ENCODE measurements at regions not wholly inside any gene's neighbourhood (a gene's known extent, or its start where the extent isn't known, plus 50 kb on each side); places are given as distances from the start of the nearest gene placed in this dataset.

DNA sequence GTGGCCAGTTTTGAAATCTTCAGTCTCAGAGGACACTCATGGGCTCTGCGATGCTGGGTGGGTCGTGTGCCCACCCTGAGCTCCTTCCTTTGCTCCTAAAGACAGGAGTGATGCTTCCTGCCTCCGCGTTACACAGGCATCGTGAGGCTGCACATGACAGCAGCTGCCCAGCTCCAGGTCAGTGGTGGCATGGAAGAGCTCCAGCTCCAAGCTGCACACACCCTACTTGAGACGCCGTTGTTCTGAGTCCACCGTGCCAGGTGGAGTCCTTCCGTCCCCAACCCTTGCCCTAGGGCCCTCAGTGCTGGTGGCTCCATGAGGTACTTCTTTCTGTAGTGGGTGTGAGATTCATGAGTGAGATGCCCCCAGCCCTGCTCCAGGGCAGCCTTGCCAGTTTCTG, 794.1 kb downstream of the BRD1 start:
- Histone ChIP-seq H3K27ac (ENCODE audit: low read depth, low read length) (no peak overlapping the region), H3K4me3 (ENCODE audit: low read depth in 1 of 2, low read length in 2 of 2) (no peak overlapping the region), H3K9me3 (ENCODE audit: low read length) (no peaks in the 10 kb centered on the region), H3K27me3 (ENCODE audit: control insufficient read depth in 1 of 2, insufficient read depth in 2 of 2, low read length in 2 of 2) (no peaks in the 10 kb centered on the region), H3K4me1 (ENCODE audit: insufficient read depth, low read length) (no peaks in the 10 kb centered on the region), H3K36me3 (ENCODE audit: insufficient read depth, low read length) (no peaks in the 10 kb centered on the region), H3K9ac (ENCODE audit: low read length) (no peak overlapping the region)

DNA sequence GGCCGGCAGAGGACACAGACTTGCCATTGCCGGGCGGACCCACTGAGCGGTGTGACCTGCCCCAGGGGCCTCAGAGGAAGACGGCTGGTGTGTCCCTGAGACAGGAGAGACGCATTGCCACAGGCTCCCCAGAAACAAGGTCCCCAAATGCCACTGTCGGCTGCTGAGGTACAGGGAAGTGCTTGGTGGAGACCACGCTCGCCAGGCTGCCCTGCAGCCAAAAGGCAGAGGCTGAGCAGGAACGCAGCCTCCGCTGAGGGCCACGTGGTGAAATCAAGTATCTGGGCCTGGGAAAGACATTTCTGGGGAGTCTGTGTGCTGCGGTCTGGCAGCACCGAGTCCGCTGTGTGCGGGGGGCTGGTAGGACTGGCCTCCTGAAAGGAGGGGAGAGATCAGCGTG, 794.9 kb downstream of the BRD1 start:
- Histone ChIP-seq H3K27ac (ENCODE audit: low read depth, low read length) (no peak overlapping the region), H3K4me1 (ENCODE audit: insufficient read depth, low read length) (no peaks in the 10 kb centered on the region), H3K9ac (ENCODE audit: low read length) (no peak overlapping the region), H3K4me3 (ENCODE audit: low read depth in 1 of 2, low read length in 2 of 2) (no peak overlapping the region), H3K9me3 (ENCODE audit: low read length) (no peaks in the 10 kb centered on the region), H3K27me3 (ENCODE audit: control insufficient read depth in 1 of 2, insufficient read depth in 2 of 2, low read length in 2 of 2) (no peaks in the 10 kb centered on the region), H3K36me3 (ENCODE audit: insufficient read depth, low read length) (no peaks in the 10 kb centered on the region)

DNA sequence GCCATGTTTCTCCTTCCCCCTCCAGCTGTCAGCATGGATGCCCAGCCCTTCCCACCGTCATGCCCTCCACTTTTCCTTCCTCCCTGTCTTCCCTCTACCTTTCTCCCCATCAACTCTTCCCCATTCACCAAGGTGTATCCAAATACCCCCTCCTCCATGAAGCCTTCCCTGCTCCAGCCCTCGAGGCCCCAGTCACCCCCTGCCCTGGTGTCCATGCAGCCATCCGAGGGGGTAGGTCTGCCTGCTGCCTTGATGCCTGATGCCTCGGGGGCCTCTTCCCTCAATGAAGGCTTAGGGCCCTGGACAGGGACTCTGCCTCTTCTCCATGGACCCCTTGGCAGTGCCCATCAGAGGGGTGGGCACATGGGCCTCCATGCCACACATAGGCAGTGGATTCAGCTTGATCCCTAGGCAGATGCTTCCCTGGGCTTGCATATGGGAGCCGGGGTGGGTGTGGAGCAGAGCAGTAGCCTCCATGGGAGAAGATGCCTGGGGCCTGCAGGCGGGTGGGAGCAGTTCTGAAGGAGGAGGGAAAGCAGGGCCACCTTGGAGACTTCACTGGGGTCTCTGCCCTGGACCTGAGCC, 795.8 kb downstream of the BRD1 start:
- no peaks in the 10 kb centered on the region for H3K36me3 ChIP-seq (ENCODE audit: insufficient read depth, low read length)
- no peak overlapping the region for H3K4me3 ChIP-seq (ENCODE audit: low read depth in 1 of 2, low read length in 2 of 2)
- H3K9me3 ChIP-seq (ENCODE audit: low read length): no peaks in the 10 kb centered on the region
- H3K9ac ChIP-seq (ENCODE audit: low read length): no peak overlapping the region
- no peak overlapping the region for H3K27ac ChIP-seq (ENCODE audit: low read depth, low read length)
- no peaks in the 10 kb centered on the region for H3K4me1 ChIP-seq (ENCODE audit: insufficient read depth, low read length)
- no peaks in the 10 kb centered on the region for H3K27me3 ChIP-seq (ENCODE audit: control insufficient read depth in 1 of 2, insufficient read depth in 2 of 2, low read length in 2 of 2)

DNA sequence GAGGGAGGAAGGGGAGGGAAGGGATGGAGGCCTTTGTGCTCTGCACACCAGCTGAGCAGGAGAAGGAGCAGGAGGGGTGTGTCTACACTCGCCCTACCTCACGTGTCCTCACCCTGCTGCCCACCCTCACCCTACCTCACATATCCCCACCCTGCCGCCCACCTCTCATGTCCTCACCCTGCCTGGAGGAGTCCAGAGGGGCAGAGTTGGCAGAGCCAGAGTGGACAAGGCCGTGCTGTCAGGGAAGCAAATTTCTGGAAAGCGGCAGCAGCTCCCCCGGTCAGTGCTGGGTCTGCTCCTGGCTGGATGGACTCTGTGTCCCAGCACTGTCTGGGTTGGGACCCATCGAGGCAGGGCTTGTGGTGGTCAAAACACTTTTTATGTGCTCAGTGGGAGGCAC, 799.6 kb downstream of the BRD1 start:
- peaks cover 0 to 3% of the 10 kb centered on the region in 2 donors for H3K27me3 ChIP-seq (ENCODE audit: control insufficient read depth in 1 of 2, insufficient read depth in 2 of 2, low read length in 2 of 2)

DNA sequence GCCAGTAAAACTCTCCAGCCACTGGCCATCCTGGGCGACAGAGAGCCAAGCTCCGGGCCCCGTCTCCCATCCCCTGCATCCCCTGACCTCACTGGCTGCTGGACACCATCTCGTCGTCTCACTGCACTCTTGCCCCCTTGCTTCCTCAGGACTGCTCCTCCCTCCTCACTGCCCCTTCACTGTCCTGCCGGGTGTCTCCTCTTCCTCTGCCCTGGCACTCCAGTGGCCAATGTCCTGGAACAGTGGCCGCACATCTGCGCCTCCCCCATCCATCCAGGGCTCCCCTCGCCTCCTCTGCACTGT, 800.4 kb downstream of the BRD1 start:
- Histone ChIP-seq H3K9me3 (ENCODE audit: low read length) (no peaks in the 10 kb centered on the region), H3K4me3 (ENCODE audit: low read depth in 1 of 2, low read length in 2 of 2) (no peak overlapping the region), H3K4me1 (ENCODE audit: insufficient read depth, low read length) (no peaks in the 10 kb centered on the region), H3K27ac (ENCODE audit: low read depth, low read length) (no peak overlapping the region), H3K27me3 (ENCODE audit: control insufficient read depth in 1 of 2, insufficient read depth in 2 of 2, low read length in 2 of 2) (peaks cover 0 to 3% of the 10 kb centered on the region in 2 donors), H3K9ac (ENCODE audit: low read length) (no peak overlapping the region), H3K36me3 (ENCODE audit: insufficient read depth, low read length) (no peaks in the 10 kb centered on the region)

More for the DNA sequence above, 799.6 kb downstream of the BRD1 start:
- Histone ChIP-seq H3K27ac (ENCODE audit: low read depth, low read length) (no peak overlapping the region), H3K9me3 (ENCODE audit: low read length) (no peaks in the 10 kb centered on the region), H3K4me1 (ENCODE audit: insufficient read depth, low read length) (no peaks in the 10 kb centered on the region), H3K36me3 (ENCODE audit: insufficient read depth, low read length) (no peaks in the 10 kb centered on the region), H3K9ac (ENCODE audit: low read length) (no peak overlapping the region), H3K4me3 (ENCODE audit: low read depth in 1 of 2, low read length in 2 of 2) (no peak overlapping the region)

DNA sequence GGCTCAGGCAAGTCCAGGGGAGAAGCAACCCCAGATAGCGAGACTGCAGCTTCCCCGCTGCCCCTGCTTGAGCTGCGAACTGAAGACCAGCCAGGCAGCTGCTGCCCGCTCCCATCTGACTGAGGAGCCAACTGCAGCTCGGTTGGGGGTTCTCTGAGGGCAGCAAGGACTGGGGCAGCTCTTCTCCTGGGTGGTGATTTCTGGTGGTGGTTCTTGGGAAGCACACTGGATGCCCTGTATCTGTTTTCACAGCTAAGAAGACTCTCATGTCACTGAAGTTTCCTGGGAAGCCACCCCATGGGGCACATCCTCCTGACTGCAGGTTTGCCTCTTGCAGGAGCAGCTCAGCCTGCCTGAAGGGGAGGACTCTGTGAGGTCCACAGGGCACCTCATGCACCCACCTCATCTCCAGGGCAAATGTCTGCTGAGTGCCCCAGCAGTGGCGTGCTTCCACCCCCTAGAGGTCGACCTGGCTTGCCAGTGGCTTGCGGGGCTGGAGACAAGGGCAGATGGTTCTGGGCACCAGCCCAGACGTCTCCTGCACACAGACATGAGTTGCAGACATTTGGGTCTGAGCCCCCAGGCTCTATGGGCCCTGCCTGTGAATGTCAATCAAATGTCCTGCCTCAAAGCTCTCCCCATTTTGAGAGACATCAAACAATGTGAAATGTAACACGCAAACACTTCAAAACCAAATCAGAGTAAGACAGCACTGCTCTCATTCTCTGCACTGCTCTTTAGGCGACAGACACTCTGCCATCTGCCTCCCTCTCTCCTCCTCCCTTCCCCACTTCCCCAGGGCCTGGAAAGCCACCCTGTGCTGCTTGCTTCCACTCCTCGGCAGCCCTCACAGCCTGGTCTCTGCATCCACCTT, 800.9 kb downstream of the BRD1 start:
- peaks cover 0 to 3% of the 10 kb centered on the region in 2 donors for H3K27me3 ChIP-seq (ENCODE audit: control insufficient read depth in 1 of 2, insufficient read depth in 2 of 2, low read length in 2 of 2)
- H3K36me3 ChIP-seq (ENCODE audit: insufficient read depth, low read length): no peaks in the 10 kb centered on the region
- H3K4me1 ChIP-seq (ENCODE audit: insufficient read depth, low read length): no peaks in the 10 kb centered on the region
- H3K9ac ChIP-seq (ENCODE audit: low read length): no peak overlapping the region
- H3K9me3 ChIP-seq (ENCODE audit: low read length): no peaks in the 10 kb centered on the region
- H3K27ac ChIP-seq (ENCODE audit: low read depth, low read length): no peak overlapping the region
- H3K4me3 ChIP-seq (ENCODE audit: low read depth in 1 of 2, low read length in 2 of 2): no peak overlapping the region

DNA sequence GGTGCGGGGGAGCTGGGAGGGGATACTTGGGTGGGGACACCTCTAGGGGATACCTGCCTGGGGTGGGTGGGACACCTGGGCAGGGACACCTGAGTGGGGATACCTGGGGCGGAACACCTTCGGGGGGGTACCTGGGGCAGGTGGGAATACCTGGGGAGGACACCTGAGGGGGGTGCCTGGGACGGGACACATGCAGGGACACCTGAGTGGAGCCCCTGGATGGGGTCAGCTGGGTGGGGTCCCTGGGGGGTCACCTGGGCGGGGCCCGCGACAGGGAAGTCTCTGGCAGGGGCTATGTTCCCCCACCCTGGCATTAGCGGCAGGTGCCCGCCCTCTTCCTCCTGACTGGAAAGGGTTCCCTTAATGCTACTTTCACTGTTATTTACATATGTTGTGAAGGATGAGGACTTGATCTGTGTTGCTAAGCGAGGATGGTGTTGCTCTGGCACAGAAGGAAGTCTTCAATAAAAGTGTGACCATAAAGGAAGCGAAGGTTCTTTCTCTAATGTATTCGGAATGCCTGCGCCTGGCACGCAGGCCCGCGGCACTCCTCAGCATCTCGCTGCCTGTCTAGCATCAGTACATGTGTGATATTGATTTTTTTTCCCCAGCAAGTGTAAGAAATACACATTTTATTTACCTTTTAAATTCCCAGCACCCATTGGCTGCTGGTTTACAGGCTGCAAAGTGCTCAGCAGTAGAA, 801.7 kb downstream of the BRD1 start:
- no peaks in the 10 kb centered on the region for H3K4me1 ChIP-seq (ENCODE audit: insufficient read depth, low read length)
- no peak overlapping the region for H3K4me3 ChIP-seq (ENCODE audit: low read depth in 1 of 2, low read length in 2 of 2)
- no peaks in the 10 kb centered on the region for H3K36me3 ChIP-seq (ENCODE audit: insufficient read depth, low read length)
- H3K27ac ChIP-seq (ENCODE audit: low read depth, low read length): no peak overlapping the region
- H3K9ac ChIP-seq (ENCODE audit: low read length): no peak overlapping the region
- H3K27me3 ChIP-seq (ENCODE audit: control insufficient read depth in 1 of 2, insufficient read depth in 2 of 2, low read length in 2 of 2): peaks cover 0 to 3% of the 10 kb centered on the region in 2 donors
- no peaks in the 10 kb centered on the region for H3K9me3 ChIP-seq (ENCODE audit: low read length)

DNA sequence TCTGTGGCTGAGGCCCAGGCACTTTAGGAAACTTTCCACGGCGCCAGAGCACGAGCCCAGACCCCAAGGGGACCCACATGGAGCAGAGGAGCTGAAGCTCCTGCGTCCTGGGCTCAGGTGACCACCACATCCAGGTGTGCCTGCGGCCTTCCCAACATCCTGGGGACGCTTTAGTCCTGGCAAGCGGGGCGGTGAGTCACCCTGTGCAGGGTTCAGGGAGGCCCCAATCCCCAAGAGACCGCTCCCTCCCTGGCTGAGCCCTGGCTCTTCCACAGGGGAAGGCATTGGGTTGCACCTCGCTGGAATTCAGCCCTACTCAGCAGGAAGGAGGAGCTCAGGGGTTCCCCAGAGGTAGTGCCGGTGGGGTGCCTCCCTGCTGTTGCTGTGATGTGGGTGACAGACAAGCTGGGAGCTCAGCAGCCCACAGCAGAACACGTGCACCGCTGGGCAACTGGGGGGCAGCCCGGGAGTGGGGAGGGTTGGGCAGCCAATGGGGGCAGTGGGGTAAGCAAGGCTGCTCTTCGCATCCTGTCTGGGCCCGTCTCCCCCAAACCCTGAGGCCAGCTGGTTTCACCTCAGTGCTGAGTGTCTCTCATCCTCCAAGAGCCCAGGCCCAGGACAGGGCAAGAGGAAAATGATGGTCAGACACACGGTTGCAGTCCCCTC, 802.8 kb downstream of the BRD1 start:
- Histone ChIP-seq H3K9ac (ENCODE audit: low read length) (no peak overlapping the region), H3K4me3 (ENCODE audit: low read depth in 1 of 2, low read length in 2 of 2) (no peak overlapping the region), H3K27me3 (ENCODE audit: control insufficient read depth in 1 of 2, insufficient read depth in 2 of 2, low read length in 2 of 2) (peaks cover 0 to 3% of the 10 kb centered on the region in 2 donors), H3K36me3 (ENCODE audit: insufficient read depth, low read length) (no peaks in the 10 kb centered on the region), H3K4me1 (ENCODE audit: insufficient read depth, low read length) (no peaks in the 10 kb centered on the region), H3K27ac (ENCODE audit: low read depth, low read length) (no peak overlapping the region), H3K9me3 (ENCODE audit: low read length) (no peaks in the 10 kb centered on the region)

DNA sequence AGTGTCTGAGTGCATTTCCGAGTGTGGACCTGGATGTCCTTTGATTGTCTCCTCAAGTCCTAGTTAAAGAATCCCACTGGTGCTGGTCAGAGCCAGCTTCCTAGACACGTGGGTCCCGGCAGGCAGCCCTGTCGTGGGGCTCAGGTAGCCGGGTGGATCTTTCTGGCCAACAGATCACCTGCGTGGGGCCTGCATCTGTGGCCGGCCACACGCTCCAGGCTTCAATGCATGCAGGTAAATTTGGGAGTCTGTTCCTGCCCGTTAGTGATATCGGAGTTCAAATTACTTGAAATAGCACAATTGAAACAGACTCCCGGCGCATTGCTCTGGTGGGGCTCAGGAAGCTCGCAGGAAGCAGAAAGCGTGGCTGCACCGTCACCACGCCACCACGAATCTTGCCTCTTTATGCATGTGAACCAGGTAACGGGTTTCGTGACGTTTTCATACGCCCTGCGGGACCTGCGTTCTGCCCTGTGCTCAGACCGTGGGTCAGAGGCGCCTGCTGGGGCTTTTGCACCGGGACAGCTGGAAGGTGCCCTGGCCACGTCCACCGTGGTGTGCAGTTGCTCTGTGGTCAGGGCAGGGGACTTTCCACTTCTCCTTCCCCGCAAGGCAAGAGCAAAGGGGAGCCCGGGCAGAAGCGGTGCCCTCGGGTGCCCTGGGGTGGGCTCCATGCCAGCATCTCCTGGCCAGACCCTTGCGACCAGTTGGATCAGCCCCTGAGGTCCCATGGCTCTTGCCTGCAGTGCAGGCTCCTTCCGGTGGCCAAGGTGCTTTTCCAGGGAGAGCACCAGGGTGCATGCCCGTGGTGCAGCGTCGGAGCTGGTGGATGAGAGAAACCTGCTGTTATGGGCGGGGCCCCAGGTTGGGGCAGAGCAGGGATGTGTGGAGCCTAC, 803.5 kb downstream of the BRD1 start:
- no peaks in the 10 kb centered on the region for H3K9me3 ChIP-seq (ENCODE audit: low read length)
- H3K9ac ChIP-seq (ENCODE audit: low read length): no peak overlapping the region
- no peak overlapping the region for H3K27ac ChIP-seq (ENCODE audit: low read depth, low read length)
- no peaks in the 10 kb centered on the region for H3K4me1 ChIP-seq (ENCODE audit: insufficient read depth, low read length)
- no peak overlapping the region for H3K4me3 ChIP-seq (ENCODE audit: low read depth in 1 of 2, low read length in 2 of 2)
- H3K36me3 ChIP-seq (ENCODE audit: insufficient read depth, low read length): no peaks in the 10 kb centered on the region
- H3K27me3 ChIP-seq (ENCODE audit: control insufficient read depth in 1 of 2, insufficient read depth in 2 of 2, low read length in 2 of 2): peaks cover 0 to 3% of the 10 kb centered on the region in 2 donors

DNA sequence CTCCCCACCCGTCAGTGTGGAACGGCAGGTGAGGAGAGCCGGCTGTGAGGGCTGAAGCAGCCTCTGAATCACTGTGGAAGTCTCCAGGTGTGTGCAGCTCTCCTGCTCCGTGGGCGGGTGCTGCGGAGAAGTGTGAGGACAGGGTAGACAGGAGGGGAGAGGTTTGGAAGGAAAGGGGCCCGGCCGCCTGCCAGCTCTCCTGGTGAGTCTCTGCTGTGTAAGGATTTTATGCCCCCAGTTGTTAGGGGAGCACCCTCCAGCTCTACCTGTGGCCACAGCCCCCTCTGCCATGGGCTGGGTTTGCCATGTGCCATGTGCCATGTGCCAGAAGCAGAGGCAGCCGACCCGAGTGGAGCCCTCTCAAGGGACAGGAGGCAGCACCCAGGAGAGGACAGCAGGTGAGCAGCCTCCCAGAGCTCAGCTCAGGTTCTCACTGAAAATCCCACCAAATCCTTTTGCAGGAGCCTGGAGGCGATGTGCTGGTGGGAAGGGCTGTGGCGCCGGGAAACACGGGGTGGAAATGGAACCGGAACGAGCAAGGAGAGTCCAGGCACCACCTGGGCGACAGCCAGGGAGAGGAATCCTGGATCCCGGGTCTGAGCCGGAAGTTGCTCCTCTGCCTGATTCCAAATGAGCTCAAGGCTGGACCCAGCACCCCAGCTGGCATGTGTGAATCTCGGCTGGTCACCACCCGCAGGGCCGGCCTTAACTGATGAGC, 804.4 kb downstream of the BRD1 start:
- H3K27me3 ChIP-seq (ENCODE audit: control insufficient read depth in 1 of 2, insufficient read depth in 2 of 2, low read length in 2 of 2): peaks cover 0 to 3% of the 10 kb centered on the region in 2 donors
- no peaks in the 10 kb centered on the region for H3K9me3 ChIP-seq (ENCODE audit: low read length)
- no peak overlapping the region for H3K9ac ChIP-seq (ENCODE audit: low read length)
- no peaks in the 10 kb centered on the region for H3K36me3 ChIP-seq (ENCODE audit: insufficient read depth, low read length)
- no peak overlapping the region for H3K27ac ChIP-seq (ENCODE audit: low read depth, low read length)
- no peaks in the 10 kb centered on the region for H3K4me1 ChIP-seq (ENCODE audit: insufficient read depth, low read length)
- H3K4me3 ChIP-seq (ENCODE audit: low read depth in 1 of 2, low read length in 2 of 2): no peak overlapping the region
